A673 (cell line): ENCODE measurements at regions not wholly inside any gene's neighbourhood (a gene's known extent, or its start where the extent isn't known, plus 50 kb on each side); places are given as distances from the start of the nearest gene placed in this dataset.

Source experiments
- BruUV-seq: library from RNA; stranded (reverse); fragments of 400-500 nt; replicated peaks from 2 replicates; lab custom pipeline; 2021; lab: Mats Ljungman, UMichigan
- CTCF ChIA-PET: fragments of 300-600 bp; sonication (Branson Sonifier 250); formaldehyde crosslinking; loops from one replicate; lab custom pipeline; 2022; ENCODE audit warnings: antibody characterized with exemption; lab: Charles Lee
- POLR2A ChIA-PET: fragments of 300-600 bp; sonication (Branson Sonifier 250); formaldehyde crosslinking; loops from one replicate; lab custom pipeline; 2022; ENCODE audit warnings: antibody characterized with exemption; ENCODE audit not compliant: low non-redundant PET; lab: Charles Lee
- DNase-seq: peaks from one replicate; pipeline ENCODE4 v3.0.0-alpha.2; 2015; ENCODE audit warnings: low spot score
- H3K27ac ChIP-seq: fragments of 200-600 bp; sonication (generic); 2 replicates; pipeline ENCODE4 v1.5.1; 2016; ENCODE audit warnings: mixed run types, low read depth, mild to moderate bottlenecking, mixed read lengths, antibody characterized with exemption, low read length; ENCODE audit not compliant: poor library complexity, severe bottlenecking
- H3K27me3 ChIP-seq: fragments of 200-600 bp; sonication (generic); replicated peaks from 2 replicates; pipeline ENCODE4 v1.6.1; 2017; ENCODE audit warnings: mixed run types, low read depth, mild to moderate bottlenecking, mixed read lengths, antibody characterized with exemption, low read length; ENCODE audit not compliant: insufficient read depth, poor library complexity
- H3K36me3 ChIP-seq: fragments of 200-600 bp; sonication (generic); 2 replicates; pipeline ENCODE4 v1.6.1; 2016; ENCODE audit warnings: mixed run types, mild to moderate bottlenecking, mixed read lengths, antibody characterized with exemption, low read length; ENCODE audit not compliant: insufficient read depth, poor library complexity, severe bottlenecking
- H3K4me1 ChIP-seq: fragments of 200-600 bp; sonication (generic); 2 replicates; pipeline ENCODE4 v1.6.1; 2017; ENCODE audit warnings: mixed run types, mild to moderate bottlenecking, mixed read lengths, antibody characterized with exemption, low read length; ENCODE audit not compliant: insufficient read depth, poor library complexity, severe bottlenecking
- H3K4me3 ChIP-seq: fragments of 200-600 bp; sonication (generic); 2 replicates; pipeline ENCODE4 v1.5.1; 2016; ENCODE audit warnings: low read depth, mixed run types, mild to moderate bottlenecking, mixed read lengths, low read length; ENCODE audit not compliant: poor library complexity, severe bottlenecking
- H3K9me3 ChIP-seq: fragments of 200-600 bp; sonication (generic); 2 replicates; pipeline ENCODE4 v1.6.1; 2016; ENCODE audit warnings: mixed run types, low read depth, mild to moderate bottlenecking, mixed read lengths, antibody characterized with exemption, low read length; ENCODE audit not compliant: poor library complexity, severe bottlenecking
- CTCF ChIP-seq: fragments of 300-800, 200-600 bp; sonication (generic); conservative IDR thresholded peaks from 2 replicates; pipeline ENCODE4 v1.5.1; 2017; ENCODE audit warnings: low read depth, mild to moderate bottlenecking, antibody characterized with exemption, low read length, moderate library complexity, mixed read lengths
- EZH2 ChIP-seq: fragments of 200-600 bp; sonication (generic); IDR thresholded peaks from 2 replicates; pipeline ENCODE4 v1.6.1; 2017; ENCODE audit warnings: borderline replicate concordance, low read depth, mild to moderate bottlenecking, mixed read lengths, antibody characterized with exemption, low read length; ENCODE audit not compliant: poor library complexity, severe bottlenecking
- intact Hi-C: fragments of 100-400 bp; cut with micrococcal nuclease; formaldehyde crosslinking; loops from one replicate; pipeline ENCODE4 v1.10.0; 2022; ENCODE audit not compliant: unreplicated experiment

GRCh38 chr18:34942276-34942675 lies 98.9 kb upstream of the MAPRE2 start:
- H3K27me3 ChIP-seq, result no peaks in the 10 kb centered on the region
- H3K36me3 ChIP-seq, result no peaks in the 10 kb centered on the region
- ChIA-PET POLR2A (no interaction called here), CTCF (no interaction called here)
- no TSS peak for BruUV-seq
- DNase-seq, result no peak
- no peaks in the 10 kb centered on the region for H3K9me3 ChIP-seq
- no peak overlapping the region for H3K4me3 ChIP-seq
- TF ChIP-seq EZH2 (no peak), CTCF (no peak)
- intact Hi-C loops, result no loop called here
- no peak overlapping the region for H3K27ac ChIP-seq
- no peaks in the 10 kb centered on the region for H3K4me1 ChIP-seq

DNA sequence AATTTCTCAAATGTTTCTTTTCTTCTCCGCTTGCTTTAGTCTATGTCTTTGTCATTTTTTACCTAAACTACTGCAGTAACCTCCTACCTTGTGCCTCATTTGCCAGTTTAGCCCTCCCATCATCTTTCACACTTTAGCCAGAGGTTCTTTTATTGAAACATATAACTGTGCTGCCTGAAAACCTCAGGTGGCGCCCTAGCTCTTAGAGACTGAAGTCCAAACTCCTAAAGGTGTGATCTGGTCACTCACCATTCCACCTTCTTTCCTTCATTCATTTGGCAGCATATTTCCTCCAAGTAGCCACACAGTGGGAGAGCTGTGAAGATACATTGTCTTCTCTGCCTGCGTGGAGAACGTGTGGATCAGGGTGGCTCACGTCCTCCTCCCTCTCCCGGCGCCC lies 98.2 kb upstream of the MAPRE2 start:
- TF ChIP-seq EZH2 (no peak), CTCF (no peak)
- Histone ChIP-seq H3K36me3 (no peaks in the 10 kb centered on the region), H3K27me3 (no peaks in the 10 kb centered on the region), H3K4me1 (no peaks in the 10 kb centered on the region), H3K4me3 (no peak overlapping the region), H3K9me3 (no peaks in the 10 kb centered on the region), H3K27ac (no peak overlapping the region)
- no peak for DNase-seq
- ChIA-PET CTCF (no interaction called here), POLR2A (no interaction called here)
- intact Hi-C loops, result no loop called here
- no TSS peak for BruUV-seq

- CTCF ChIA-PET, result no interaction called here
- intact Hi-C loops, result no loop called here
Observed at GRCh38 chr18:34943587-34943986, 97.6 kb upstream of the MAPRE2 start.

More at GRCh38 chr18:34943587-34943986, 97.6 kb upstream of the MAPRE2 start:
- H3K27ac ChIP-seq, result no peak overlapping the region
- H3K4me3 ChIP-seq, result no peak overlapping the region
- TF ChIP-seq CTCF (no peak), EZH2 (no peak)
- no peaks in the 10 kb centered on the region for H3K9me3 ChIP-seq
- no peaks in the 10 kb centered on the region for H3K4me1 ChIP-seq
- no TSS peak for BruUV-seq
- H3K27me3 ChIP-seq, result no peaks in the 10 kb centered on the region
- no peaks in the 10 kb centered on the region for H3K36me3 ChIP-seq
- POLR2A ChIA-PET, result interaction anchor here (0.7 kb wide), 1 partner anchor 77 kb away, joined by 3 read pairs; no protein-coding TSS in a partner anchor
- DNase-seq, result no peak
